ENCODE measurements at regions not wholly inside any gene's neighbourhood (a gene's known extent, or its start where the extent isn't known, plus 50 kb on each side); places are given as distances from the start of the nearest gene placed in this dataset.

DNA sequence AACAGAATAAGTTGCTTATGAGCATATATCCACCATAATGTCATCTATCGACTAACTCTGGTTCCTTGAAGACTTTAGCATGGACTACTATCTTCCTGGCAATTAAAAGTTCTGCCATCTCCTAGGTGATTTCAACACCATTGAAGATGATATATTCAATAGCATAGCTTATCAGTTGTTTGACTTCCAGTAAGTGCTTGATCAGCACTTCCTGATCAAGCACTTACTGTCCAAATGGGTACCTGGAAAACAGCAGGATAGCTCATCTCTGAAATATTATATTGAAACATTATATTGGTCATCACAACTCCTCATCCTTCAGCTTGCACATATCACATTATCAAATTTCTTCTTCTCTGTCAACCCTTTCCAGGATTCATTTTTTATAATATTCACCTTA lies 75.5 kb upstream of the HMGCLL1 start:
- TF ChIP-seq POLR2A (IDR thresholded peaks at IDR 0.05; ENCODE audit: low read depth, low read length) = no peak
- TF ChIP-seq CREB1 (IDR thresholded peaks at IDR 0.05; ENCODE audit: low read depth) = no peak
- no peak for TF ChIP-seq POLR2AphosphoS5 (IDR thresholded peaks at IDR 0.05; ENCODE audit: low read length)
- TF ChIP-seq CEBPZ (IDR thresholded peaks at IDR 0.05; ENCODE audit: low read depth, low read length) = no peak
- TF ChIP-seq ATF7 (IDR thresholded peaks at IDR 0.05; ENCODE audit: low read depth) = no peak
- TF ChIP-seq POU2F2 (IDR thresholded peaks at IDR 0.05; ENCODE audit: borderline replicate concordance, low read depth, low read length) = no peak
- TF ChIP-seq IRF5 (IDR thresholded peaks at IDR 0.05; ENCODE audit: borderline replicate concordance) = no peak
- TF ChIP-seq CEBPB (IDR thresholded peaks at IDR 0.05; ENCODE audit: borderline replicate concordance in 1 of 2, low read depth in 2 of 2, low read length in 2 of 2) = no peak
- no peak for TF ChIP-seq RBBP5 (conservative IDR thresholded peaks at IDR 0.05)
- TF ChIP-seq MXI1 (IDR thresholded peaks at IDR 0.05; ENCODE audit: low read depth, low read length) = no peak

All from GM12878 (cell line).